ENCODE measurements at regions not wholly inside any gene's neighbourhood (a gene's known extent, or its start where the extent isn't known, plus 50 kb on each side); places are given as distances from the start of the nearest gene placed in this dataset.

- TF ChIP-seq FOXP2 (optimal IDR thresholded peaks at IDR 0.05; ENCODE audit: control extremely low read depth, extremely low read length, insufficient read depth) (no peak), POLR2AphosphoS5 (IDR thresholded peaks at IDR 0.05; ENCODE audit: borderline replicate concordance, low read depth, low read length) (no peak), EZH2 (IDR thresholded peaks at IDR 0.05) (no peak)
Observed at GRCh38 chr13:91017669-91018053, 329.8 kb upstream of the MIR17HG start.
